ENCODE measurements at regions not wholly inside any gene's neighbourhood (a gene's known extent, or its start where the extent isn't known, plus 50 kb on each side); places are given as distances from the start of the nearest gene placed in this dataset.

DNA sequence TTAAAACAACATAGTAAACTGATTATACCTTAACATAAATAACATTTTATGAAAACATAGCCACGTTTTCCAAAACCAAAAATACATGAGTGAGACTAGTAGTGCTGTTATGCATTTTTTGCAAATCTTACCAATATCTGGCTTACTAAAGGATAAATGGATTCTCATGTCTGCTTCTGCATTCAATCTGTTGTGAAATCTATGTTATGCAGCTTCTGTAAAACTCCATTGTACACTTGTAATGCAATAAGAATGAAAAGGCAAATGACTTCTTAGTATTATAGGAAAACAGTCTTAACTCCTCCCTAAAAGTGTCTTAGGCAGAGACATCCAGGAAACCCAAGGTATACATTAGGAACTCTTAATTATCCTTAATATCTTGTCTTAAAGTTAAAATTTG is 330.9 kb upstream of the THBS1 start:
- TF ChIP-seq EZH2 (IDR thresholded peaks at IDR 0.05; ENCODE audit: insufficient read depth, poor library complexity, severe bottlenecking) (no peak), EZH2phosphoT487 (IDR thresholded peaks at IDR 0.05; ENCODE audit: insufficient read depth, low read depth) (no peak)
